ENCODE measurements at regions not wholly inside any gene's neighbourhood (a gene's known extent, or its start where the extent isn't known, plus 50 kb on each side); places are given as distances from the start of the nearest gene placed in this dataset.

GRCh38 chr1:25079048-25079447, 149.0 kb upstream of the RUNX3 start:
- TF ChIP-seq CREB5 (CRISPR knock-in tag; IDR thresholded peaks at IDR 0.05; ENCODE audit: low read depth) (no peak), ZFP30 (CRISPR knock-in tag; IDR thresholded peaks at IDR 0.05) (no peak), GLIS3 (CRISPR knock-in tag; IDR thresholded peaks at IDR 0.05) (no peak), OSR1 (CRISPR knock-in tag; IDR thresholded peaks at IDR 0.05) (no peak), ZNF8 (CRISPR knock-in tag; IDR thresholded peaks at IDR 0.05) (no peak), ESRRG (CRISPR knock-in tag; IDR thresholded peaks at IDR 0.05) (no peak), ZFP3 (CRISPR knock-in tag; IDR thresholded peaks at IDR 0.05) (no peak), BACH2 (CRISPR knock-in tag; IDR thresholded peaks at IDR 0.05; ENCODE audit: borderline replicate concordance) (no peak), ARNTL (CRISPR knock-in tag; IDR thresholded peaks at IDR 0.05; ENCODE audit: borderline replicate concordance, low read depth) (no peak), ZNF70 (CRISPR knock-in tag; IDR thresholded peaks at IDR 0.05) (no peak), POU6F1 (CRISPR knock-in tag; IDR thresholded peaks at IDR 0.05; ENCODE audit: borderline replicate concordance, low read depth) (no peak), PATZ1 (CRISPR knock-in tag; IDR thresholded peaks at IDR 0.05; ENCODE audit: borderline replicate concordance) (no peak)
